GM18909 (cell line): ENCODE measurements at regions not wholly inside any gene's neighbourhood (a gene's known extent, or its start where the extent isn't known, plus 50 kb on each side); places are given as distances from the start of the nearest gene placed in this dataset.
A peak's percentile ranks its signal among the peaks of the same experiment; 100 is the strongest.

Experiments
- ATAC-seq: cut with Tn5 transposase; IDR thresholded peaks from one replicate; pipeline ENCODE4 v1.9.1; 2021; ENCODE audit warnings: mild to moderate bottlenecking; ENCODE audit not compliant: unreplicated experiment, poor library complexity

GRCh38 chr11:87972133-87972532 lies 203.1 kb downstream of the RAB38 start:
- ATAC-seq = peak; percentile 70

GRCh38 chr11:87971354-87971753 lies 203.9 kb downstream of the RAB38 start:
- no peak for ATAC-seq

GRCh38 chr11:87970762-87971161 lies 204.5 kb downstream of the RAB38 start:
- no peak for ATAC-seq

GRCh38 chr11:87967459-87967858 lies 207.8 kb downstream of the RAB38 start:
- no peak for ATAC-seq

- no peak for ATAC-seq
Measured at GRCh38 chr11:87966694-87967093, 208.5 kb downstream of the RAB38 start.

GRCh38 chr11:87966216-87966615 lies 209.0 kb downstream of the RAB38 start:
- ATAC-seq = no peak

GRCh38 chr11:87961606-87962005 lies 213.6 kb downstream of the RAB38 start:
- no peak for ATAC-seq

GRCh38 chr11:87957961-87958360 lies 217.3 kb downstream of the RAB38 start:
- ATAC-seq = no peak

GRCh38 chr11:87954476-87954875 lies 220.8 kb downstream of the RAB38 start:
- no peak for ATAC-seq

- no peak for ATAC-seq
Measured at GRCh38 chr11:87942786-87943185, 232.5 kb downstream of the RAB38 start.

- ATAC-seq = no peak
Measured at GRCh38 chr11:87934182-87934581, 241.1 kb downstream of the RAB38 start.

GRCh38 chr11:87926250-87926970 lies 248.8 kb downstream of the RAB38 start:
- ATAC-seq = no peak

- no peak for ATAC-seq
Measured at GRCh38 chr11:87924125-87924524, 251.1 kb downstream of the RAB38 start.

GRCh38 chr11:87917111-87917510 lies 258.1 kb downstream of the RAB38 start:
- no peak for ATAC-seq

GRCh38 chr11:87909178-87909577 lies 266.1 kb downstream of the RAB38 start:
- ATAC-seq = no peak

- ATAC-seq = no peak
Measured at GRCh38 chr11:87908086-87908485, 267.2 kb downstream of the RAB38 start.

- no peak for ATAC-seq
Measured at GRCh38 chr11:87903345-87903744, 271.9 kb downstream of the RAB38 start.

GRCh38 chr11:87901341-87901740 lies 273.9 kb downstream of the RAB38 start:
- no peak for ATAC-seq

GRCh38 chr11:87897921-87898320 lies 277.3 kb downstream of the RAB38 start:
- ATAC-seq = no peak

GRCh38 chr11:87897071-87897470 lies 278.2 kb downstream of the RAB38 start:
- ATAC-seq = no peak

GRCh38 chr11:87894961-87895360 lies 280.3 kb downstream of the RAB38 start:
- no peak for ATAC-seq

GRCh38 chr11:87892291-87892690 lies 283.0 kb downstream of the RAB38 start:
- no peak for ATAC-seq

- no peak for ATAC-seq
Measured at GRCh38 chr11:87889126-87889525, 286.1 kb downstream of the RAB38 start.
